HG02884 (cell line): ENCODE measurements at regions not wholly inside any gene's neighbourhood (a gene's known extent, or its start where the extent isn't known, plus 50 kb on each side); places are given as distances from the start of the nearest gene placed in this dataset.
"Not testable (repeated sequence)": the region's sequence is repeated elsewhere in the genome, so short reads cannot be mapped to it uniquely, and the experiment has no call there.

Experiments
- ATAC-seq: cut with Tn5 transposase; IDR thresholded peaks from one replicate; pipeline ENCODE4 v1.9.1; 2021; ENCODE audit warnings: mild to moderate bottlenecking, moderate library complexity; ENCODE audit not compliant: unreplicated experiment

- ATAC-seq = not testable (repeated sequence)
Measured at GRCh38 chr4:27813226-27813625, 952.6 kb downstream of the STIM2 start.

DNA sequence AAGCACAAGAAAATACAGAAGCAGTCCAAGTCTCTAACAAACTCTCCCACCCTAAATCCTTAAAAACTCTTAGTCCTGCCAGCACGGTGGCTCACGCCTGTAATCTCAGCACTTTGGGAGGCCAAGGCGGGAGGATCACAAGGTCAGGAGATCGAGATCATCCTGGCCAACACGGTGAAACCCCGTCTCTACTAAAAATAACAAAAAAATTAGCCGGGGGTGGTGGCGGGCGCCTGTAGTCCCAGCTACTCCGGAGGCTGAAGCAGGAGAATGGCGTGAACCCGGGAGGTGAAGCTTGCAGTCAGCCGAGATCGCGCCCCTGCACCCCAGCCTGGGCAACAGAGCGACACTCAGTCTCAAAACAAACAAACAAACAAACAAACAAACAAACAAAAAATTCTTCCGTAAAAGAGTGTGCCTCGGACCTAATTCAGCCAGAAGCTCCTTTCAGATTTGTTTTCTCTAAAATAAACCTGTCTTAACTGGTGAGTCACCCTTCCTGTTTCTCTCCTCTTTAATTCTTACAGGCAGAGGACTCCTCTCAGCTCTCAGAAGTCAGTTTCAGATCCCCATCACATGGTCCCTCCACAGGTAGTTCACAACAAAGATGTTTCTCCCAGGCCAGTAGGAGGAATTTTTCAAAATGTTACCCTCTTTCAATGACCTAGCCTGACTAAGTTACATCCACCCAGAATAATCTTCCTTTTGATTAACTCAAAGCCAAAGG, 953.2 kb downstream of the STIM2 start:
- not testable (repeated sequence) for ATAC-seq

DNA sequence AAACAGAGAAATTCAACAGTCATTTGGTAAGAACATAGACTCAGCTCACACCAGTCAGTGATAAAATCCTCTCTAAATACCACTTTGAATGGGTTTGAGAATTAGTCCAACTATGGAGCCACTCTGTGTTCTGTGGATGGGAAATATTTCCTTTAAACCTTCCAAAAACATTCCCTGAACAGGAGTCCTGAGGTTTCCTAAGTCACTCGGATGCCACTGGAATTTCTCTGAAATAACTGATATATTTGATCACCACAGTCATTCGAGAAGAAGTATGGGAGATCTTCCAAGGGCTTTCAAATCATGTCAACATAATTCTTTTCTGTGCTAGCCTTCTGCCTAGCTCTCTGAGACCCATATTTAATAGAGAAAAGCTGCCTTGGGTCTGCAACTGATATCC, 958.6 kb downstream of the STIM2 start:
- ATAC-seq = no peak

DNA sequence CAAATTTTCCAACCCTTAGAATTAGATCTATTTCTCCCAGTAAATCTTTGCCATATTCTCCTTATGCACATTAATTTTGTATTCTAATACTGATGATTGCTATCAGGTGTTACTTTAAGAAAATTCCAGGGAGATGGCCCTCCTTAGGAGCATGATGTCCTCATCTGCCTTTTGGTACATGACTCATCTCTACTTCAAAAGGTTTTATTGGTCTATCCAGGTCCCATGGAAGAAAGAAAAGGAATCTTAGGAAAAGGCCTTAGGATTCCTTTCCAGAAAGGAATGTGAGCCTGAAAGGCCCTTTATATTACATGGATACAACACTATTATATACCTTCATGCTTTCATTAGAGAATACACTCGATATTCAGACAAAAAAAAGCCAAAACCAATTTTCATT, 968.2 kb downstream of the STIM2 start:
- ATAC-seq = no peak

GRCh38 chr4:27830251-27830650, 969.6 kb downstream of the STIM2 start:
- ATAC-seq = no peak

- no peak for ATAC-seq
Measured at GRCh38 chr4:27835851-27836250, 975.2 kb downstream of the STIM2 start.

DNA sequence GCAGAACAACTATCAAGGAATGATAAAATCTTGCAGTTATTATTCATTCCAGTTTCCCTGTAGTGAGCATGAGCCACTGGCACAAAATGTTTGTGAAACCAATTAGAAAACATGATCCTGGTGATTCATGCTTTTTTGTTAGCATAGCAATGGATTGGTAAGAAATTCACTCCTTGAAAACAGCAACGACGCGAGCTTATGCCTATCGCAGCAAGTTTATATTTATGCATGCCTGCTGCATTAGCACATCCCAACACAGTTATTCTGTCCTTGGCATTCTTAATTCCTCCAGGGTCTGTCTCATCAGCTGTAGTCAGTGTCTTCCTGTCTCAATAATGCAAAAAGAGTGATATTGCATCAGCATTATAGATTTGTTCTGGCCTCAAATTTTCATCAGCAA, 975.9 kb downstream of the STIM2 start:
- ATAC-seq = no peak

DNA sequence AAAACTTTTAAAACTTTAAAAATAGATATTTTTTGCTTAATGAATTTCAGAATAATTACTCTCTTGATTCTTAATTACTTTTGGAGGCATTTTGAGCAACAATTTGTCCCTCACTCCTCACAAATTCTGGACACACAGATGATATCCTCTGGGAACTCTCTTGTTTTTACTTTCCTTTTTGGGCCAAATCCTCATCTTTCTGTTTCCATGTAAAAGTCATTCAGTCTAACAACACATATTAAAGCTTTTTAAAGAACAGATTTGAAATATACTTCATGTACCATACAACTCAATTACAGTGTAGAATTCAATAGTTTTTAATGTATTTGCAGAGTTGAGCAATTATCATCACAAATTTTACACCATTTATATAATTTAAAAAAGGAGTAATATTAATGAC, 983.1 kb downstream of the STIM2 start:
- no peak for ATAC-seq

DNA sequence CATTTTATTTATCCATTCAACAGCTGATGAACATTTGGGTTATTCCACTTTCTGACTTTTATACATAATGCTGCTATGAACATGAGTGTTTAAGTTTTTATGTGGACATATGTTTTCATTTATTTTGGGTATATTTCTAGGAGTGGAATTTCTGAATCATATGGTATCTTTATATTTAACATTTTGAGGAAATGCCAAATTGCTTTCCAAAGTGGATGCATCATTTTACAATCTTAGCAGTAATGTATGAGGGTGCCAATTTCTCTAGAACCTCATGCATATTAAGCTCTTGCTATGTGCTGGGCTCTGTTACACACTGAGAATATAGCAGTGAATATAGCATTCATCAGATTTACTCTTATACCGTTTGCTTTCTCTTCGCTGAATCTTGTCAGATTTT, 983.7 kb downstream of the STIM2 start:
- no peak for ATAC-seq

- ATAC-seq = no peak
Measured at GRCh38 chr4:27846951-27847350, 986.3 kb downstream of the STIM2 start.

DNA sequence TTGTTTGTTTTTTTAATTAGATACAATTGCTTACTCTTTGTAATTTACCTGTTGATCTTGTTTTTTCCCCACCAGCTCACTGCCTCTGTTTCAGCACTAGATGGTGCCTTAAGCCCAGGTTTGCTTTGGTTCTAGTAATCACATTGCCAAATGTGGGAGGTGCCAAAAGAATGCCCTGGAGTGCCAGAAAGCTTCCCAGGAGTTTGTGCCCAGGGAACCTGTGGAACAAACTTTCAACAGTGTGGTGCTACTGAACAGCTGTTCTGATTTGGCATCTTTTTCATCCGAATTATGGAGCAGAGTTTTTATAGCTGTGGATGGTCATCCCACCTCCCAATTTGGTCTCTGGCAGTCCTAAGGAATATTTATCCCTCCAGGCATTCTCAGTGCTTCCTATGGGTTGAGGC, 1000.7 kb downstream of the STIM2 start:
- ATAC-seq = no peak

DNA sequence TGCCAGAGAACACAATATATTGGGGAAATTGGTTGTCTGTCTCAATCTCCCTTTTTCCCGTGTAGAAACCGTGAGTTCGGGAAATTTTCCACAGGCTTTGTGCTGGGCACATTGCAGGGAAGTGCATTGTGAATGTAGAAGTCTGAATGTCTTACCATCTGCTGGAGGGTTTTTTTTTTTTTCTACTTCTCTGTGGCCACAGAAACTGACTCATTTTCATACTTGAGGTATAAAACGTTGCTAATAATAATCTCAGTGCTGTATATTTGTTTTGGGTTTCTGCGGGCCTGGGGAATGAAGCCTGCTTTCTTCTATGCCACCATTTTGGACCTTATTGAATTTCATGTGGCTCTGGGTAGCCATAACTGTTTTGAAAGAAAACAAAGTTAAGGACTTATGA, 1001.2 kb downstream of the STIM2 start:
- ATAC-seq = no peak

GRCh38 chr4:27873596-27873995, 1013.0 kb downstream of the STIM2 start:
- ATAC-seq = no peak

DNA sequence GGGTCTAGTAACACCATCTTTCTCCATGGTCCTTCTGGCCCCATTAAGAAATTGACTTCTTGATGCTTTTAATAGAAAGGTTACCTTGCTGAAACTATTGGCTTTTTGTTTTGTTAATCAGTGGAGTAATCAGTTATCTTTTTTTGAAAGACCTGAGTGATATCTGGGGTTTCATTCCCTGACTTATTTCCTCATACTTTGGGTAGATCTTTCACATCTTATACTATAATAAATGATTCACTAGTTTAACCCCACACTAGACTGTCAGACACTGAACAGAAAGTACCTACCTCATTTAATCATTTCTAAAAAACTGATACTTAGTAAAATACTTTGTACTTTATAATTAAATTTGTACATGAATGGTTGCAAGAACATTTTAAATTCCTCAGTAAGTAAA, 1021.1 kb downstream of the STIM2 start:
- no peak for ATAC-seq

- ATAC-seq = no peak
Measured at GRCh38 chr4:27886120-27886519, 1025.5 kb downstream of the STIM2 start.

- ATAC-seq = no peak
Measured at GRCh38 chr4:27887646-27888045, 1027.0 kb downstream of the STIM2 start.

GRCh38 chr4:27888505-27888904, 1027.9 kb downstream of the STIM2 start:
- ATAC-seq = no peak

- ATAC-seq = no peak
Measured at GRCh38 chr4:27894951-27895350, 1034.3 kb downstream of the STIM2 start.

DNA sequence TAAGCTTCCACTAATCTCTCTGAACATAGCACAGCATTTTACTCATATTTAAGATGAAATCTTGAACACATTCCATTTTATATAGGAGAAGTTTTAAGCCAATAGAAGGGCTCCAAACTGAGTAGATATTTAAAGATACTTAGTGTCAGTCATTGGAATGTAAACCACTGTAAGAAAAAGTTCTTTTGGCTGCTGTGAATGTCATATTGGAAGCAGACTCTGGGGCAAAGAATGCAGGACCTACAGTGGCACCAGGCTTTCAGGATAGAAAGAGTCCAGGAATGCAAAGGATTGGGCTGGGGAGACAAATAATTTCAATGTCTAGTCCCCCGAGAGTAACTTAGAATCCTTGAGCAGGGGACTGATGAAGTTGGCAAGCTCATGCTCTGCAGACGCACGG, 1047.7 kb downstream of the STIM2 start:
- no peak for ATAC-seq

GRCh38 chr4:27910227-27910626, 1049.6 kb downstream of the STIM2 start:
- no peak for ATAC-seq

DNA sequence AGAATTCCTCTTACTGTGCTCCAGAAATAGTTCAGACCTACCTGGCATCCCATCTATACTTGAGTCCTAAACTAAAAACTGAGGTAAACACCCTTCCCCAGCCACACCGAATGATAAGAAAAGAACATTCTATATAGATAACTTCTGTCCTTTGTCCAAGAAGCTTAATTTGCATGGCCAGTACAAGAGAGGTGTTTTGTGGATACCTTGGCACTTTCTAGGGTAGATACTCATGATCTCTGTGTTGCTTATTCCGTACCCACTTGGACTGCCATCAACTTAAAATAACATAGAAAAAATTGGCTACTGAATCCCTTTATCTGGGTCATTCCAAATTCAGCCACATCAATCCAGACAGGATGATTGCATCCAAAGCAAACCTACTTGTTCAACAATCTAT, 1050.4 kb downstream of the STIM2 start:
- ATAC-seq = no peak

- ATAC-seq = no peak
Measured at GRCh38 chr4:27913738-27914137, 1053.1 kb downstream of the STIM2 start.

- ATAC-seq = no peak
Measured at GRCh38 chr4:27915822-27916221, 1055.2 kb downstream of the STIM2 start.
